ENCODE measurements at regions not wholly inside any gene's neighbourhood (a gene's known extent, or its start where the extent isn't known, plus 50 kb on each side); places are given as distances from the start of the nearest gene placed in this dataset.

DNA sequence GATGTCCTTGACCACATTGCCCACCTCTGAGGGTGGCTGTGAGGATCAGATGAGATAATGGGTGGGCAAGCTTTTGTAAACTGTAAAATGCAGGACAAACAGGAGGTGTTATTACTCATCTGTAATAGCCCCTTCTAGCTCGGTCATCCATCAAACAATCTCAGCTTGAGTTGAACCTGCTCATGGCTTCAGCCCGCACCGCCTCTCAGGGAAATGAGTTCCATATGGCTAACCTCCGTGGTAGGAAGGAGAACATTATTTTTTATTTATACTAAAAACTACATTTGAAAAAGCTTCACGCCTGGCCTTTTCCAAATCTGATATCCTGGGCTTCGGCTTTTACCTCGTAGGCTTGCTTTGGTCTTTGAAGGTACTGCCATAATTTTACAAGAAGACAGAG is 116.2 kb upstream of the USP24 start:
- POLR2A ChIA-PET (ENCODE audit: unreplicated experiment), result no interaction called here
- H3K9me3 ChIP-seq (ENCODE audit: insufficient read depth, low read depth), result no peaks in the 10 kb centered on the region
- no peaks in the 10 kb centered on the region for H3K36me3 ChIP-seq (ENCODE audit: low read depth)
- no peaks in the 10 kb centered on the region for H3K79me2 ChIP-seq (ENCODE audit: low read depth)
- DNase-seq, result no peak
- H3K4me3 ChIP-seq, result no peak overlapping the region
- TF ChIP-seq EZH2 (IDR thresholded peaks at IDR 0.05; ENCODE audit: low read depth), result no peak
- TF ChIP-seq, protein P1, sequence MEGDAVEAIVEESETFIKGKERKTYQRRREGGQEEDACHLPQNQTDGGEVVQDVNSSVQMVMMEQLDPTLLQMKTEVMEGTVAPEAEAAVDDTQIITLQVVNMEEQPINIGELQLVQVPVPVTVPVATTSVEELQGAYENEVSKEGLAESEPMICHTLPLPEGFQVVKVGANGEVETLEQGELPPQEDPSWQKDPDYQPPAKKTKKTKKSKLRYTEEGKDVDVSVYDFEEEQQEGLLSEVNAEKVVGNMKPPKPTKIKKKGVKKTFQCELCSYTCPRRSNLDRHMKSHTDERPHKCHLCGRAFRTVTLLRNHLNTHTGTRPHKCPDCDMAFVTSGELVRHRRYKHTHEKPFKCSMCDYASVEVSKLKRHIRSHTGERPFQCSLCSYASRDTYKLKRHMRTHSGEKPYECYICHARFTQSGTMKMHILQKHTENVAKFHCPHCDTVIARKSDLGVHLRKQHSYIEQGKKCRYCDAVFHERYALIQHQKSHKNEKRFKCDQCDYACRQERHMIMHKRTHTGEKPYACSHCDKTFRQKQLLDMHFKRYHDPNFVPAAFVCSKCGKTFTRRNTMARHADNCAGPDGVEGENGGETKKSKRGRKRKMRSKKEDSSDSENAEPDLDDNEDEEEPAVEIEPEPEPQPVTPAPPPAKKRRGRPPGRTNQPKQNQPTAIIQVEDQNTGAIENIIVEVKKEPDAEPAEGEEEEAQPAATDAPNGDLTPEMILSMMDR (conservative IDR thresholded peaks at IDR 0.05), result no peak
- no peaks in the 10 kb centered on the region for H3K4me1 ChIP-seq (replicated peaks; ENCODE audit: insufficient read depth)
- CTCF ChIA-PET, result no interaction called here
- H4K20me1 ChIP-seq (ENCODE audit: insufficient read depth), result no peaks in the 10 kb centered on the region
- no peak overlapping the region for H2AFZ ChIP-seq
- no peak overlapping the region for H3K4me2 ChIP-seq
- H3K9me2 ChIP-seq (ENCODE audit: insufficient read depth), result no peaks in the 10 kb centered on the region
- no peaks in the 10 kb centered on the region for H3K27me3 ChIP-seq (ENCODE audit: insufficient read depth, low read depth)
- no peak overlapping the region for H3K27ac ChIP-seq
- no TSS peak for BruUV-seq (replicated peaks)
- no peaks in the 10 kb centered on the region for H3F3A ChIP-seq (ENCODE audit: insufficient read depth, low read depth)
- intact Hi-C loops (cut with micrococcal nuclease; ENCODE audit: unreplicated experiment), result no loop called here

DNA sequence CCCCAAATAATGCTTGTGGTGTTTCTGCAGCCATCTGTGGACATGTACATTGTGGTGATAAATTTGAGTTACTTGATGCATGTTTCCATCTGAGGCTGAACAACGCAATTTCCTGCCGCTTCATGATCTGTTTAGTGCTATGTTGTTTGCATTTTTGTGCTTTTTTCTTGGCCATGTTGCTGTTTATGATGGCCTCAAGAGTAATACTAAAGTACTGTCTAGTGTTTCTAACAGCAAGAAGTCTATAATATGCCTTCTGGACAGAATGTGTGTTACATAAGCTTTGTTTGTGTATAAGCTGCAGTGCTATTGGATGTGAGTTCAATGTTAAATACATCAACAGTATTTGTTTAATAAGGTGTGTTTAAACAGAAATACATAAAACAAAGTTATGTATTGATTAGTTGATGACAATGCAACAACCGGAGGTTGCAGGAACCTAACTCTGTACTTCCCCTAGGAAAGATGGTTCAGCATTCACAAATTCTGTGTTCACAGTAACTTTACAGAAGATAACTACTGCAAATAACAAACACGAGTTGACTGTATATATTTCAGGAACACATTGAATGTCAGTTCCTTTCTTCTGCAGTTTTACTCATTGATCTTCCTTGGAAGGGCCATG is 114.8 kb upstream of the USP24 start:
- Histone ChIP-seq H2AFZ (no peak overlapping the region), H3F3A (ENCODE audit: insufficient read depth, low read depth) (no peaks in the 10 kb centered on the region), H3K27ac (no peak overlapping the region), H3K27me3 (ENCODE audit: insufficient read depth, low read depth) (no peaks in the 10 kb centered on the region), H4K20me1 (ENCODE audit: insufficient read depth) (no peaks in the 10 kb centered on the region), H3K9me3 (ENCODE audit: insufficient read depth, low read depth) (no peaks in the 10 kb centered on the region), H3K36me3 (ENCODE audit: low read depth) (no peaks in the 10 kb centered on the region), H3K9me2 (ENCODE audit: insufficient read depth) (no peaks in the 10 kb centered on the region), H3K4me3 (no peak overlapping the region), H3K4me2 (no peak overlapping the region), H3K79me2 (ENCODE audit: low read depth) (no peaks in the 10 kb centered on the region), H3K4me1 (replicated peaks; ENCODE audit: insufficient read depth) (no peaks in the 10 kb centered on the region)
- no peak for DNase-seq
- CTCF ChIA-PET, result no interaction called here
- intact Hi-C loops (cut with micrococcal nuclease; ENCODE audit: unreplicated experiment), result no loop called here
- TF ChIP-seq, protein P1 (conservative IDR thresholded peaks at IDR 0.05), result no peak
- TF ChIP-seq EZH2 (IDR thresholded peaks at IDR 0.05; ENCODE audit: low read depth), result no peak
- BruUV-seq (replicated peaks), result no TSS peak
- POLR2A ChIA-PET (ENCODE audit: unreplicated experiment), result no interaction called here

DNA sequence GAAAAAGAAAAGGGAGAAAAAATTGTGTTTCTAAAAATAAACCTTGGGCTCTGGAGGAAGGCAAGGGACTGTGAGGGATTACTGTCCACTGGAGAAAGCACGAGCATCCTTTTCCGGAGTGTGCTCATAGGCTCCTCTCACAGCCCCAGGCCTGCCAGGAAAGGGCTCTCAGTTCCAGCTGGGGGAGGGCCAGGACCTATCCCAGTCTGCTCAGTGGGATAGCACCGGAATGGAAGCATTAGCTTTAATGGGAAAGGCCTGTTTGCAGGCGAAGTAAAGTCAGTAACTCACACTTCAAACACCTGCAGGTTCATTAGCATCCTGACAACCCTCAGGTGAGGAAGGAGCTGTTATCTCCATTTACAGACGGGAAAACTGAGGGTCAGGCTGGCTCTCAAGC is 113.9 kb upstream of the USP24 start:
- TF ChIP-seq, protein P1 (conservative IDR thresholded peaks at IDR 0.05), result no peak
- TF ChIP-seq EZH2 (IDR thresholded peaks at IDR 0.05; ENCODE audit: low read depth), result no peak
- H3K79me2 ChIP-seq (ENCODE audit: low read depth), result no peaks in the 10 kb centered on the region
- H3F3A ChIP-seq (ENCODE audit: insufficient read depth, low read depth), result no peaks in the 10 kb centered on the region
- DNase-seq, result no peak
- no peak overlapping the region for H2AFZ ChIP-seq
- no peak overlapping the region for H3K4me2 ChIP-seq
- ChIA-PET POLR2A (ENCODE audit: unreplicated experiment) (no interaction called here), CTCF (no interaction called here)
- intact Hi-C loops (cut with micrococcal nuclease; ENCODE audit: unreplicated experiment), result no loop called here
- no peaks in the 10 kb centered on the region for H3K4me1 ChIP-seq (replicated peaks; ENCODE audit: insufficient read depth)
- no peaks in the 10 kb centered on the region for H4K20me1 ChIP-seq (ENCODE audit: insufficient read depth)
- no peaks in the 10 kb centered on the region for H3K9me3 ChIP-seq (ENCODE audit: insufficient read depth, low read depth)
- H3K27me3 ChIP-seq (ENCODE audit: insufficient read depth, low read depth), result no peaks in the 10 kb centered on the region
- H3K27ac ChIP-seq, result no peak overlapping the region
- H3K4me3 ChIP-seq, result no peak overlapping the region
- no peaks in the 10 kb centered on the region for H3K9me2 ChIP-seq (ENCODE audit: insufficient read depth)
- BruUV-seq (replicated peaks), result no TSS peak
- no peaks in the 10 kb centered on the region for H3K36me3 ChIP-seq (ENCODE audit: low read depth)
